ENCODE measurements at regions not wholly inside any gene's neighbourhood (a gene's known extent, or its start where the extent isn't known, plus 50 kb on each side); places are given as distances from the start of the nearest gene placed in this dataset.
"Not testable (repeated sequence)": the region's sequence is repeated elsewhere in the genome, so short reads cannot be mapped to it uniquely, and the experiment has no call there.

DNA sequence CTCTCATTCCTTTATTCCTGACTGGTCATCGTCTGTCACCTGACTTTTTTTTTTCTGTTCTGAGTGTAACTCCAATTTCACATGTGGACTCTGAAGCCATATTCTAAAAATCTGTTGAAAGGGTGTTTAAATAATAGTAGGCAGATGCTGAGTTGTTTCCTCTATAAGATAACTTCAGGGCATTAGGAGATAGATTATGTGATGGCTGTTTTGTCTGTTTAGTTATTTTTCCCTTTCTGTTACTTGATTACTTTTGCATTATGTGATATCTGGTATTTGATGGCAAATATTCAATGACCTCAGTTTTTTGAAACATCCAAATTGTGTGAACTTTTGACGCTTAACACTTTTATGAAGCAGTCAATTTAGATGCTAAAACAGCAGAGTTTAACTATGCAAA is 486.0 kb downstream of the BCKDHB start:
- Histone ChIP-seq H4K20me1 (ENCODE audit: insufficient read depth, low read length) (no peaks in the 10 kb centered on the region), H3K9me3 (ENCODE audit: low read length) (no peaks in the 10 kb centered on the region), H3K79me2 (ENCODE audit: insufficient read depth, low read length) (no peaks in the 10 kb centered on the region), H3F3A (ENCODE audit: insufficient read depth, low read length) (no peaks in the 10 kb centered on the region), H3K4me1 (ENCODE audit: insufficient read depth, low read length, severe bottlenecking) (no peaks in the 10 kb centered on the region), H3K4me3 (ENCODE audit: low read depth, low read length, poor library complexity, severe bottlenecking) (no peak overlapping the region), H2AFZ (ENCODE audit: low read length) (no peak overlapping the region), H3K27me3 (ENCODE audit: insufficient read depth, low read length) (no peaks in the 10 kb centered on the region), H3K9ac (ENCODE audit: low read length) (no peak overlapping the region), H3K36me3 (ENCODE audit: insufficient read depth, low read length) (no peaks in the 10 kb centered on the region), H3K4me2 (ENCODE audit: low read length) (no peak overlapping the region), H3K9me2 (ENCODE audit: low read depth, low read length) (no peaks in the 10 kb centered on the region), H3K27ac (ENCODE audit: low read depth, low read length, poor library complexity, severe bottlenecking) (no peak overlapping the region)
- TF ChIP-seq EZH2 (IDR thresholded peaks at IDR 0.05; ENCODE audit: borderline replicate concordance, low read length), result no peak
- TF ChIP-seq, protein P1, sequence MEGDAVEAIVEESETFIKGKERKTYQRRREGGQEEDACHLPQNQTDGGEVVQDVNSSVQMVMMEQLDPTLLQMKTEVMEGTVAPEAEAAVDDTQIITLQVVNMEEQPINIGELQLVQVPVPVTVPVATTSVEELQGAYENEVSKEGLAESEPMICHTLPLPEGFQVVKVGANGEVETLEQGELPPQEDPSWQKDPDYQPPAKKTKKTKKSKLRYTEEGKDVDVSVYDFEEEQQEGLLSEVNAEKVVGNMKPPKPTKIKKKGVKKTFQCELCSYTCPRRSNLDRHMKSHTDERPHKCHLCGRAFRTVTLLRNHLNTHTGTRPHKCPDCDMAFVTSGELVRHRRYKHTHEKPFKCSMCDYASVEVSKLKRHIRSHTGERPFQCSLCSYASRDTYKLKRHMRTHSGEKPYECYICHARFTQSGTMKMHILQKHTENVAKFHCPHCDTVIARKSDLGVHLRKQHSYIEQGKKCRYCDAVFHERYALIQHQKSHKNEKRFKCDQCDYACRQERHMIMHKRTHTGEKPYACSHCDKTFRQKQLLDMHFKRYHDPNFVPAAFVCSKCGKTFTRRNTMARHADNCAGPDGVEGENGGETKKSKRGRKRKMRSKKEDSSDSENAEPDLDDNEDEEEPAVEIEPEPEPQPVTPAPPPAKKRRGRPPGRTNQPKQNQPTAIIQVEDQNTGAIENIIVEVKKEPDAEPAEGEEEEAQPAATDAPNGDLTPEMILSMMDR (IDR thresholded peaks at IDR 0.05; ENCODE audit: low read length), result no peak

- Histone ChIP-seq H4K20me1 (ENCODE audit: insufficient read depth, low read length) (no peaks in the 10 kb centered on the region), H3K9ac (ENCODE audit: low read length) (no peak overlapping the region), H3K27me3 (ENCODE audit: insufficient read depth, low read length) (no peaks in the 10 kb centered on the region), H3K4me1 (ENCODE audit: insufficient read depth, low read length, severe bottlenecking) (no peaks in the 10 kb centered on the region), H3K79me2 (ENCODE audit: insufficient read depth, low read length) (no peaks in the 10 kb centered on the region), H3K27ac (ENCODE audit: low read depth, low read length, poor library complexity, severe bottlenecking) (no peak overlapping the region), H3K4me2 (ENCODE audit: low read length) (no peak overlapping the region), H3F3A (ENCODE audit: insufficient read depth, low read length) (no peaks in the 10 kb centered on the region), H3K9me3 (ENCODE audit: low read length) (no peaks in the 10 kb centered on the region), H2AFZ (ENCODE audit: low read length) (no peak overlapping the region), H3K4me3 (ENCODE audit: low read depth, low read length, poor library complexity, severe bottlenecking) (no peak overlapping the region), H3K9me2 (ENCODE audit: low read depth, low read length) (no peaks in the 10 kb centered on the region), H3K36me3 (ENCODE audit: insufficient read depth, low read length) (no peaks in the 10 kb centered on the region)
- TF ChIP-seq EZH2 (IDR thresholded peaks at IDR 0.05; ENCODE audit: borderline replicate concordance, low read length), result no peak
- TF ChIP-seq, protein P1 (IDR thresholded peaks at IDR 0.05; ENCODE audit: low read length), result no peak
Observed at GRCh38 chr6:80586242-80586641, 479.8 kb downstream of the BCKDHB start.

- Histone ChIP-seq H3K9ac (ENCODE audit: low read length) (no peak overlapping the region), H3K4me3 (ENCODE audit: low read depth, low read length, poor library complexity, severe bottlenecking) (no peak overlapping the region), H3K4me2 (ENCODE audit: low read length) (no peak overlapping the region), H2AFZ (ENCODE audit: low read length) (no peak overlapping the region), H3K27me3 (ENCODE audit: insufficient read depth, low read length) (no peaks in the 10 kb centered on the region), H3K36me3 (ENCODE audit: insufficient read depth, low read length) (no peaks in the 10 kb centered on the region), H3K27ac (ENCODE audit: low read depth, low read length, poor library complexity, severe bottlenecking) (no peak overlapping the region), H3K4me1 (ENCODE audit: insufficient read depth, low read length, severe bottlenecking) (no peaks in the 10 kb centered on the region), H3F3A (ENCODE audit: insufficient read depth, low read length) (no peaks in the 10 kb centered on the region), H3K9me3 (ENCODE audit: low read length) (no peaks in the 10 kb centered on the region), H3K9me2 (ENCODE audit: low read depth, low read length) (no peaks in the 10 kb centered on the region), H4K20me1 (ENCODE audit: insufficient read depth, low read length) (no peaks in the 10 kb centered on the region), H3K79me2 (ENCODE audit: insufficient read depth, low read length) (no peaks in the 10 kb centered on the region)
- TF ChIP-seq EZH2 (IDR thresholded peaks at IDR 0.05; ENCODE audit: borderline replicate concordance, low read length), result no peak
- TF ChIP-seq, protein P1 (IDR thresholded peaks at IDR 0.05; ENCODE audit: low read length), result no peak
Observed at GRCh38 chr6:80579391-80580023, 473.0 kb downstream of the BCKDHB start.

DNA sequence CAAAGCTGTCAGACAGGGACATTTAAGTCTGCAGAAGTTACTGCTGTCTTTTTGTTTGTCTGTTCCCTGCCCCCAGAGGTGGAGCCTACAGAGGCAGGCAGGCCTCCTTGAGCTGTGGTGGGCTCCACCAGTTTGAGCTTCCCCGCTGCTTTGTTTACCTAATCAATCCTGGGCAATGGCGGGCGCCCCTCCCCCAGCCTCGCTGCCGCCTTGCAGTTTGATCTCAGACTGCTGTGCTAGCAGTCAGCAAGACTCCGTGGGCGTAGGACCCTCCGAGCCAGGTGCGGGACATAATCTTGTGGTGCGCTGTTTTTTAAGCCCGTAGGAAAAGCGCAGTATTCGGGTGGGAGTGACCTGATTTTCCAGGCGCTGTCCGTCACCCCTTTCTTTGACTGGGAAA is 466.8 kb downstream of the BCKDHB start:
- not testable (repeated sequence) for H3K27me3 ChIP-seq (ENCODE audit: insufficient read depth, low read length); H3K4me2 ChIP-seq (ENCODE audit: low read length); H3K9me2 ChIP-seq (ENCODE audit: low read depth, low read length); H4K20me1 ChIP-seq (ENCODE audit: insufficient read depth, low read length); H3K9ac ChIP-seq (ENCODE audit: low read length); H3K4me1 ChIP-seq (ENCODE audit: insufficient read depth, low read length, severe bottlenecking); H3F3A ChIP-seq (ENCODE audit: insufficient read depth, low read length); H3K27ac ChIP-seq (ENCODE audit: low read depth, low read length, poor library complexity, severe bottlenecking); H3K79me2 ChIP-seq (ENCODE audit: insufficient read depth, low read length); H3K9me3 ChIP-seq (ENCODE audit: low read length); H2AFZ ChIP-seq (ENCODE audit: low read length); H3K36me3 ChIP-seq (ENCODE audit: insufficient read depth, low read length); H3K4me3 ChIP-seq (ENCODE audit: low read depth, low read length, poor library complexity, severe bottlenecking)

Data from OCI-LY1 (cell line).